ENCODE measurements at regions not wholly inside any gene's neighbourhood (a gene's known extent, or its start where the extent isn't known, plus 50 kb on each side); places are given as distances from the start of the nearest gene placed in this dataset.

- Histone ChIP-seq H3K36me3 (no peaks in the 10 kb centered on the region), H3K9me3 (ENCODE audit: low read depth) (no peaks in the 10 kb centered on the region), H3K4me3 (no peak overlapping the region), H3K4me1 (ENCODE audit: low read depth) (no peaks in the 10 kb centered on the region), H3K27me3 (no peaks in the 10 kb centered on the region), H3K27ac (no peak overlapping the region)
- no peak for DNase-seq (ENCODE audit: low read depth in 1 of 2, low spot score in 1 of 2)
- TF ChIP-seq CTCF (IDR thresholded peaks at IDR 0.05; ENCODE audit: low read depth, low read length): no peak
These were observed 107.1 kb downstream of the FBXO4 start for GRCh38 chr5:42032137-42032536.

DNA sequence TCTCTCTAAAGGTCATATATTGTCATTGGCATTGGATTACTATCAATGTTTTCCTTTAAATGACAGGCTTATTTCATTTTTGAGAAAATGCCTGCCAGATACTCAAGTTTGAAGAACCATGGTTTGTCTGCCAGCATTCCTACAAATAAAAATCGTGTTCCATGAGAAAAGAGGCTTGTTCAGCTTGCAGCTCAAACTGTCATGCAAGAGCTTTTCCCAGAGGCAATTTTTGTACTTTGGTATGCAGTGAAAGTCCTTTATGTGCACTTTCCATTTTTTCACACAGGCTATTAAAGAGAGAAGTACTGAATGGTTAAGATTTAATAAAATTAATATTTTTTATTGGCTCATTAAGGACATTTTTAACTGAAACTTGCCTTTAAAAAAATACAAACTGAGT is 110.4 kb downstream of the FBXO4 start:
- Histone ChIP-seq H3K27ac (no peak overlapping the region), H3K27me3 (no peaks in the 10 kb centered on the region), H3K4me1 (ENCODE audit: low read depth) (no peaks in the 10 kb centered on the region), H3K36me3 (no peaks in the 10 kb centered on the region), H3K9me3 (ENCODE audit: low read depth) (no peaks in the 10 kb centered on the region), H3K4me3 (no peak overlapping the region)
- no peak for DNase-seq (ENCODE audit: low read depth in 1 of 2, low spot score in 1 of 2)
- TF ChIP-seq CTCF (IDR thresholded peaks at IDR 0.05; ENCODE audit: low read depth, low read length): no peak

- Histone ChIP-seq H3K9me3 (ENCODE audit: low read depth) (no peaks in the 10 kb centered on the region), H3K4me1 (ENCODE audit: low read depth) (no peaks in the 10 kb centered on the region), H3K36me3 (no peaks in the 10 kb centered on the region), H3K27me3 (no peaks in the 10 kb centered on the region), H3K27ac (no peak overlapping the region), H3K4me3 (no peak overlapping the region)
- TF ChIP-seq CTCF (IDR thresholded peaks at IDR 0.05; ENCODE audit: low read depth, low read length): no peak
- DNase-seq (ENCODE audit: low read depth in 1 of 2, low spot score in 1 of 2): no peak
These were observed 111.3 kb downstream of the FBXO4 start for GRCh38 chr5:42036379-42036778.

DNA sequence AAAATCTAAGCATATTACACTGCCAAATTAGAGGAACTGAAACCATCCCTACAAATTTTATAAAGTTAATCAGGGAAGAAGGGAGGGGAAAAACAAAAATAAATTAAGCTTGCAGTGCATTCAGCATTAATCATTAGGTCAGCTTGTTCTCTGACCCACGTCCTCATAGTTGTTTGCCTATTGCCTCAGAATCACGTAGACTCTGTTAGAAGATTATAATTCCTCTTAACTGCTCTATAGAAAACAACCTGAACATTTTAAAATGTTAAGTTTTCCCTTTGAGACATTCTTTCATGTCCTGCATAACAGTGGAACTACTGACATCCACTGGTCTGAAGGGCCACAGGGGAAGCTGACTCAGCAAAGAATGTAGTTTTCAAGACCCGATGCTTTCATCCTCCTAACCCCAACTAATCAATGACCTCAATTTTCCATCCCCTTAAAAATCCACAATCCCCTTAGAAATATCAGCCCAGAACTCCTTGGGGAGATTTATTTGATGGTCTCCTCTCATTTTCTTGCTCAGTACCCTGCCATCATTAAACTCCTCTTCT is 112.4 kb downstream of the FBXO4 start:
- no peaks in the 10 kb centered on the region for H3K27me3 ChIP-seq
- TF ChIP-seq CTCF (IDR thresholded peaks at IDR 0.05; ENCODE audit: low read depth, low read length): no peak

GRCh38 chr5:42043400-42043799 is 118.3 kb downstream of the FBXO4 start:
- no peak for TF ChIP-seq CTCF (IDR thresholded peaks at IDR 0.05; ENCODE audit: low read depth, low read length)
- H3K4me1 ChIP-seq (ENCODE audit: low read depth): no peaks in the 10 kb centered on the region
- peaks cover 3% of the 10 kb centered on the region for H3K27me3 ChIP-seq

More for the DNA sequence above, 112.4 kb downstream of the FBXO4 start:
- no peak for DNase-seq (ENCODE audit: low read depth in 1 of 2, low spot score in 1 of 2)
- Histone ChIP-seq H3K36me3 (no peaks in the 10 kb centered on the region), H3K4me3 (no peak overlapping the region), H3K27ac (no peak overlapping the region), H3K4me1 (ENCODE audit: low read depth) (no peaks in the 10 kb centered on the region), H3K9me3 (ENCODE audit: low read depth) (no peaks in the 10 kb centered on the region)

More at GRCh38 chr5:42043400-42043799, 118.3 kb downstream of the FBXO4 start:
- H3K36me3 ChIP-seq: no peaks in the 10 kb centered on the region
- H3K9me3 ChIP-seq (ENCODE audit: low read depth): no peaks in the 10 kb centered on the region
- DNase-seq (ENCODE audit: low read depth in 1 of 2, low spot score in 1 of 2): no peak
- H3K4me3 ChIP-seq: no peak overlapping the region
- H3K27ac ChIP-seq: no peak overlapping the region
